SJCRH30 (cell line): ENCODE measurements at regions not wholly inside any gene's neighbourhood (a gene's known extent, or its start where the extent isn't known, plus 50 kb on each side); places are given as distances from the start of the nearest gene placed in this dataset.

Source experiments
- DNase-seq, 2 experiments: peaks; one replicate each; pipeline ENCODE4 v3.0.0-alpha.2; 2015 to 2020
- H3K27ac ChIP-seq: fragments of 250-450 bp; sonication (Bioruptor Pico); 2 replicates; pipeline ENCODE4 v1.5.1; 2020; ENCODE audit warnings: mild to moderate bottlenecking, moderate library complexity
- H3K27me3 ChIP-seq: fragments of 250-450 bp; sonication (Bioruptor Pico); 2 replicates; pipeline ENCODE4 v1.5.1; 2020; ENCODE audit warnings: mild to moderate bottlenecking, moderate library complexity
- H3K36me3 ChIP-seq: fragments of 250-450 bp; sonication (Bioruptor Pico); 2 replicates; pipeline ENCODE4 v1.5.1; 2020; ENCODE audit warnings: mild to moderate bottlenecking, moderate library complexity
- H3K4me1 ChIP-seq: fragments of 250-450 bp; sonication (Bioruptor Pico); 2 replicates; pipeline ENCODE4 v1.5.1; 2020; ENCODE audit warnings: mild to moderate bottlenecking, moderate library complexity
- H3K4me3 ChIP-seq: fragments of 250-450 bp; sonication (Bioruptor Pico); 2 replicates; pipeline ENCODE4 v1.5.1; 2020; ENCODE audit warnings: mild to moderate bottlenecking, moderate library complexity
- H3K9me3 ChIP-seq: fragments of 250-450 bp; sonication (Bioruptor Pico); replicated peaks from 2 replicates; pipeline ENCODE4 v1.5.1; 2020; ENCODE audit warnings: mild to moderate bottlenecking, moderate library complexity

GRCh38 chr2:150612957-150613710, 125.7 kb upstream of the RND3 start:
- no peaks in the 10 kb centered on the region for H3K9me3 ChIP-seq
- no peaks in the 10 kb centered on the region for H3K27me3 ChIP-seq
- no peak overlapping the region for H3K27ac ChIP-seq
- H3K4me3 ChIP-seq = no peak overlapping the region
- peaks cover 6% of the 10 kb centered on the region for H3K4me1 ChIP-seq
- no peak for DNase-seq
- H3K36me3 ChIP-seq = no peaks in the 10 kb centered on the region

- Histone ChIP-seq H3K9me3 (no peaks in the 10 kb centered on the region), H3K4me1 (peaks cover 23% of the 10 kb centered on the region), H3K36me3 (no peaks in the 10 kb centered on the region), H3K27ac (no peak overlapping the region), H3K4me3 (no peak overlapping the region), H3K27me3 (no peaks in the 10 kb centered on the region)
- peak in 1 of 2 experiments; percentile 50 for DNase-seq
These were observed 123.3 kb upstream of the RND3 start for GRCh38 chr2:150610670-150611279.

GRCh38 chr2:150609831-150610582, 122.5 kb upstream of the RND3 start:
- no peak for DNase-seq
- no peak overlapping the region for H3K4me3 ChIP-seq
- H3K27me3 ChIP-seq = no peaks in the 10 kb centered on the region
- no peak overlapping the region for H3K27ac ChIP-seq
- no peaks in the 10 kb centered on the region for H3K9me3 ChIP-seq
- H3K36me3 ChIP-seq = no peaks in the 10 kb centered on the region
- peaks cover 25% of the 10 kb centered on the region for H3K4me1 ChIP-seq

GRCh38 chr2:150608341-150608740, 120.9 kb upstream of the RND3 start:
- Histone ChIP-seq H3K27me3 (no peaks in the 10 kb centered on the region), H3K4me1 (peaks cover 25% of the 10 kb centered on the region), H3K36me3 (no peaks in the 10 kb centered on the region), H3K9me3 (no peaks in the 10 kb centered on the region), H3K27ac (no peak overlapping the region), H3K4me3 (no peak overlapping the region)
- DNase-seq = no peak

GRCh38 chr2:150607390-150607811, 119.9 kb upstream of the RND3 start:
- H3K4me1 ChIP-seq = peaks cover 25% of the 10 kb centered on the region
- no peaks in the 10 kb centered on the region for H3K9me3 ChIP-seq
- H3K27me3 ChIP-seq = no peaks in the 10 kb centered on the region
- H3K36me3 ChIP-seq = no peaks in the 10 kb centered on the region
- no peak overlapping the region for H3K4me3 ChIP-seq
- peak overlapping the region; percentile 45; the same call in 1 of the 2 replicates for H3K27ac ChIP-seq
- DNase-seq = peak in 1 of 2 experiments; percentile 26

- Histone ChIP-seq H3K4me3 (no peak overlapping the region), H3K4me1 (peaks cover 28% of the 10 kb centered on the region), H3K36me3 (no peaks in the 10 kb centered on the region), H3K27me3 (no peaks in the 10 kb centered on the region), H3K9me3 (no peaks in the 10 kb centered on the region), H3K27ac (peak overlapping the region; percentile 45)
- peak; percentile 63 to 78 for DNase-seq
These were observed 119.1 kb upstream of the RND3 start for GRCh38 chr2:150606380-150607060.

GRCh38 chr2:150605664-150606063, 118.2 kb upstream of the RND3 start:
- no peak for DNase-seq
- peaks cover 34% of the 10 kb centered on the region for H3K4me1 ChIP-seq
- no peaks in the 10 kb centered on the region for H3K36me3 ChIP-seq
- no peaks in the 10 kb centered on the region for H3K9me3 ChIP-seq
- H3K27me3 ChIP-seq = no peaks in the 10 kb centered on the region
- no peak overlapping the region for H3K4me3 ChIP-seq
- H3K27ac ChIP-seq = no peak overlapping the region

- H3K27me3 ChIP-seq = no peaks in the 10 kb centered on the region
- no peaks in the 10 kb centered on the region for H3K9me3 ChIP-seq
- no peak for DNase-seq
- no peak overlapping the region for H3K27ac ChIP-seq
- H3K4me1 ChIP-seq = peaks cover 19% of the 10 kb centered on the region
- no peak overlapping the region for H3K4me3 ChIP-seq
- H3K36me3 ChIP-seq = no peaks in the 10 kb centered on the region
These were observed 114.0 kb upstream of the RND3 start for GRCh38 chr2:150601280-150602038.

- H3K4me1 ChIP-seq = peaks cover 21% of the 10 kb centered on the region
- no peaks in the 10 kb centered on the region for H3K36me3 ChIP-seq
- no peaks in the 10 kb centered on the region for H3K9me3 ChIP-seq
- H3K27ac ChIP-seq = no peak overlapping the region
- H3K4me3 ChIP-seq = no peak overlapping the region
- DNase-seq = no peak
- no peaks in the 10 kb centered on the region for H3K27me3 ChIP-seq
These were observed 112.4 kb upstream of the RND3 start for GRCh38 chr2:150599889-150600288.

- Histone ChIP-seq H3K27me3 (no peaks in the 10 kb centered on the region), H3K9me3 (no peaks in the 10 kb centered on the region), H3K36me3 (no peaks in the 10 kb centered on the region), H3K4me3 (no peak overlapping the region), H3K27ac (no peak overlapping the region), H3K4me1 (peaks cover 21% of the 10 kb centered on the region)
- peak in 1 of 2 experiments; percentile 35 for DNase-seq
These were observed 110.9 kb upstream of the RND3 start for GRCh38 chr2:150598383-150598782.

- Histone ChIP-seq H3K27ac (no peak overlapping the region), H3K27me3 (no peaks in the 10 kb centered on the region), H3K9me3 (no peaks in the 10 kb centered on the region), H3K4me1 (peaks cover 12% of the 10 kb centered on the region), H3K36me3 (no peaks in the 10 kb centered on the region), H3K4me3 (no peak overlapping the region)
- DNase-seq = peak in 1 of 2 experiments; percentile 56
These were observed 108.5 kb upstream of the RND3 start for GRCh38 chr2:150595803-150596470.

- Histone ChIP-seq H3K4me3 (no peak overlapping the region), H3K27me3 (no peaks in the 10 kb centered on the region), H3K4me1 (peaks cover 12% of the 10 kb centered on the region)
These were observed 106.8 kb upstream of the RND3 start for GRCh38 chr2:150594299-150594698.

GRCh38 chr2:150591496-150592285, 104.2 kb upstream of the RND3 start:
- Histone ChIP-seq H3K36me3 (no peaks in the 10 kb centered on the region), H3K27ac (no peak overlapping the region), H3K9me3 (no peaks in the 10 kb centered on the region), H3K4me3 (no peak overlapping the region), H3K4me1 (peaks cover 25% of the 10 kb centered on the region), H3K27me3 (no peaks in the 10 kb centered on the region)
- no peak for DNase-seq

More at GRCh38 chr2:150594299-150594698, 106.8 kb upstream of the RND3 start:
- DNase-seq = no peak
- H3K27ac ChIP-seq = no peak overlapping the region
- H3K36me3 ChIP-seq = no peaks in the 10 kb centered on the region
- H3K9me3 ChIP-seq = no peaks in the 10 kb centered on the region
